GM18867 (cell line): ENCODE measurements at regions not wholly inside any gene's neighbourhood (a gene's known extent, or its start where the extent isn't known, plus 50 kb on each side); places are given as distances from the start of the nearest gene placed in this dataset.

Experiments used
- ATAC-seq: cut with Tn5 transposase; IDR thresholded peaks from one replicate; pipeline ENCODE4 v1.9.1; 2021; ENCODE audit warnings: mild to moderate bottlenecking, moderate library complexity; ENCODE audit not compliant: unreplicated experiment

DNA sequence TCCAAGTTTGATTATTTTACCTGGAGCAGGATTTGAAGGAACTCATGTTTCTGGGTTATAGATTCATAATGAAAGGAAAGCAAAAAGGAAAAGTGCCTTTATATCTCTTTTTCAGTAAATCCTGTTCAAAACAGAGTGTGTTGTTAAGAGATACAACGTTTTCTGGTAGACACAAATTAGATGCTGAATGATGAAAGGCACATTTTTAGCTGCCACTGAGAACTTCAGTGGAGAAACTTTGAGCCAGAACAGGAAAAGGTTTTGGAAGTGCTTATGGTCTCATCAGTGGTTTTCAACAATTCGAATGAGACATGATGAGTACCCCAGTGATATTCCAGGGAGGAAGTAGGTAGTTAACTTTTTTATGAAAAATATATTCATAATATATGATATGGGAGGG is 338.0 kb upstream of the C1orf87 start:
- no peak for ATAC-seq

- no peak for ATAC-seq
Observed at GRCh38 chr1:60402816-60403215, 329.2 kb upstream of the C1orf87 start.

DNA sequence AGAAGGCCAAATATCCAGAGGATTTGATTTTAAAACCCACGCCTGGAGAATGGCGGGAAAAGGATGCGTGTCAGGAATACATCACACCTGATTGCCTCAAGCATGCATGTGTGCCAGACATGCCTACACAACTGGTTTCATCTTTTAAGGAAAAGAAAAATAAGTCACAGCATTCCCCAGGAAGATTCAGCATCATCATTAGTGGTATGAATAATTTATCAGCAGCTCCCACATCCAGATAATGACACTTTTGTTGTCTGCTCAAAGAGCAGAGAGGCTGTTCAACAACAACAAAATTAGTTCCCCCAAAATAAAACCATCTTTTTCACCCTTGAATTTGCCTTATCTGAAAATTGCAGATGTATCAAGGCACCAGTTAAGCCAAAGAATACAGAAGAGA is 328.6 kb upstream of the C1orf87 start:
- ATAC-seq, result no peak

- ATAC-seq, result peak; percentile 35
Observed at GRCh38 chr1:60394436-60394835, 320.9 kb upstream of the C1orf87 start.

DNA sequence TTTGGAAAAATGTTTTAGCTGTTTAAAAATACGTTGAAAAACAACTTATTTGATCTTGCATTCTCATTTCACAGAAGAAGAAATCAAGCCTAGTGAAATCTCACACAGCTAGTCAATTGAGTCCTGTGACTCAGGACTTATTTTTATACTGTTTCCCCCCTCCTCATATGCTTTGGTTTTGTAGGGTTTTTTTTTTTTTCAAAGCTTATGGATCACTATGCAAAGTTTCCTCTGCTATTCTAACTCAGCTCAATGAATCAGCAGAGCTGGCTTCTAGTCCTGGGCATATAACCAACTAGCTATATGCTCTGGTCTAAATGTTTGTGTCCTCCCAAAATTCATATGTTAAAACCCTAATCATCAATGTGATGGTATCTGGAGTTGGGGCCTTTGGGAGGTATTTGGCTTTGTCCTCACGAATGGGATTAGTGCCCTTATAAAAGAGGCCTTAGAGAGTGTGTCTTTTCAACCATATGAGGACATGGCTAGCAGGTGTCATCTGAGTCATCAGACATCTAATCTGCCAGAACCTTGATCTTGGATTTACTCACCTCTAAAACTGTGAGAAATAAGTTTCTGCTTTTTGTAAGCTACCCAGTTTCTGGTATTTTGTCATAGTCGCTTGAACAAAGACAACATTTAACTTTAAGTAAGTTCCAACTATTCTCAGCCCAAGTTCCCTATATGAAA is 317.2 kb upstream of the C1orf87 start:
- ATAC-seq, result peak; percentile 81

GRCh38 chr1:60388092-60388987 is 314.8 kb upstream of the C1orf87 start:
- no peak for ATAC-seq

DNA sequence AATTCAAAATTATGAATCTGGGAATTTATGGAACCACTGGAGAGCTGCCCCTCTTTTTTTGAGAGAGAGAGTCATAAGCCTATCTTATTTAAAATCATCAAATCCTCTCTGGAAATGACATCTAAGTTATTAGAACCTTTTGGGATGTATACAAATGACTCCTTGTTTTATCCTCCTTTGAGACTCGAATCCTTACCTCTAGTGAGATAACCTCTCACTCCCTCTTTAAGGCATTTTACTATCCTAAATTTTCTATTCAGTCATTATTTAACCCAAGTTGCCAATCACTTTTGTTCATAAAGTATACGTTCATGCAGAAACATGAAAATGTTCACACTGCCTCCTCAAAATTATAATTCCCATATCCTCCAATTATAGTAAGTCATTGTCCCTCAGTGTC is 313.6 kb upstream of the C1orf87 start:
- no peak for ATAC-seq

DNA sequence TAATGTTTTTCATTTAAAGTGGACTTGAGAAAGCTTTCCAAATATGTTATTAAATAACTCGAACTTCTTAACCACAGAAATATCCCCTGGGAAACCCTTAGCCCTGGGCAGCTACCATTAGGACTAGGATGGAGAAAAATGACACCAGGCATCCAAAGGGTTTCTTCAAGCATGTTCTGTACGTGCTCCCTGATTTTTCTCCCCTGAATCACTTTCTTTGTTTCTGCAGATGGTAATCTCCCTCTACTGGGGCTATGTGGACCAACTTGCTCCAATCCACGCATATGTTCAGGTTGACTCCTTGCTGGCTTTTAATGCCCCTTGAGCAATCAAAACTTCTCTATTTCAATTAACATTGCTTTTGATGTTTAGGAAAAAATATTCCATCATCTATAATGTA is 312.7 kb upstream of the C1orf87 start:
- ATAC-seq, result no peak

GRCh38 chr1:60376196-60376595 is 302.6 kb upstream of the C1orf87 start:
- ATAC-seq, result no peak

GRCh38 chr1:60374537-60374936 is 301.0 kb upstream of the C1orf87 start:
- ATAC-seq, result no peak

DNA sequence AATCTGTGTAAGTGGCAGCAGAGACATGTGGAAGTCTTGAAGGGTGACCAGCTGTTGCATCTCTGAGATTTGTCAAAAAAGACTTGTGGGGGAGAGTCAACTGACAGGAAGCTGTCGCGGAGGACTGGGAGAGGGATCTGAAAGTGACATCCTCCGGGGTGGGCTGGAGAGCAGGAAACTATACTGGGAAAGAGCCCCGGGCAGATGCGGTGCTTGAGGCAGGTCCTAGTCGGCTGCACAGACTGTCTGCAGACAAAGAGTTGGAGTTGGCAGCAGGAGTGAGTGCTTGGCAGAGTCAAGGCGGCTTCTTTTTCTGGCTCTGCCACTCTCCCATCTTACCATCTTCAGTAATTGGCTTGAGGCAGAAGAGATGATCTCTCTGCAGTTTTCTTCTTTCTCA is 294.0 kb upstream of the C1orf87 start:
- no peak for ATAC-seq

DNA sequence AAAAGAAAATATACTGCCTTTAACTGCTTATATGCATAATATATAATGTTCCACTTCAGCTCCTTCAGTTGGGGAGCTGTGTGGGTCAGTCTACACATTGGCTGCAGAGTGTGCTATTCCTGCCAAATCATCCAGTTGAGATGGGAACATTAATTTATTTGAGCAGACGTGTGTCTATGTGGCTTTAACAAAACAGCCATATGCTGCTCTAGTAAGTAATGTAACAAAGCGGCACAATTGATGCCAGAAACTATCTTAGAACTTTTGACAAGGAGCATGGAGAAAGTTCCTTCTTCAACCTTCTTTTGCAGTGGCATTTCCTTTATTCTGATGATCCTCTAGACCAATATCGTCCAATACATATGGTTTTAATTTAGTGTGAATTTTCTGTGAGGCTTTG is 285.9 kb upstream of the C1orf87 start:
- ATAC-seq, result no peak

GRCh38 chr1:60350531-60350930 is 277.0 kb upstream of the C1orf87 start:
- no peak for ATAC-seq

GRCh38 chr1:60348884-60349283 is 275.3 kb upstream of the C1orf87 start:
- ATAC-seq, result no peak

DNA sequence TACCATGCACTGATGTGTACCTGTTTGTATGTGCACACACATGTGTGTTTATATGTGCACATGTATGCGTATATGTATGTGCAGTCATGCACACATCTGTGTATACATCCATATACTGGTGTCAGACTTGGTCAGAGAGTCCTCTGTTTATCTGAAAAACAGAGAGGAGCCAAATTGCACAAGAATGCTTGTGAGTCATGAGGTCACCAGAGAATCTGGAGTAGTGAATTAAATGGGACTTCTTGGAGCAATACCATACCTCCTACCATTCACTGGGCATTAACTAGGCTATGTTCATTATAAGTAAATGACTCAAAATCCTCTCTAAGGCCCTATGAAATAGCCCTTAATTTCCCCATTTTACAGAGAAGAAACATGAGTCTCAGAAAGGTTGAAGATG is 272.1 kb upstream of the C1orf87 start:
- ATAC-seq, result no peak

GRCh38 chr1:60345049-60345448 is 271.5 kb upstream of the C1orf87 start:
- no peak for ATAC-seq

DNA sequence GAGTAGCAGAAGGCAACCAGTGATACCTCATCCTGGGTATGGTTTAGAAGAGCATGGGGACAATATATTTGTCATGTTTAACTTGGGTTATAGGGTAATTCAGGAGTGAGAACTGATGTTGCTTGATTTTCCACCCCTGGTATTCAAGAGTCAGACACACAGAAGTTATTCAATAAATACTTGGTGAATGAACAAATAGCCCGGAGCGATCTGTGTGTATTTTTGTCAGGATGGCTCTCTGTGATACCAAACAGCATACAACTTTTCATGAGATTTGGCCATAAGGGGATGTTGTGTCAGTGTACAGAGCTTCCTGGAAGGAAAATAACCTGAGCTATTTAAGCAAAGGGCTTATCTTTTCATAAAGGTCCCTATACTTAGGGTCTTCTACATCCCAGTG is 270.2 kb upstream of the C1orf87 start:
- no peak for ATAC-seq

DNA sequence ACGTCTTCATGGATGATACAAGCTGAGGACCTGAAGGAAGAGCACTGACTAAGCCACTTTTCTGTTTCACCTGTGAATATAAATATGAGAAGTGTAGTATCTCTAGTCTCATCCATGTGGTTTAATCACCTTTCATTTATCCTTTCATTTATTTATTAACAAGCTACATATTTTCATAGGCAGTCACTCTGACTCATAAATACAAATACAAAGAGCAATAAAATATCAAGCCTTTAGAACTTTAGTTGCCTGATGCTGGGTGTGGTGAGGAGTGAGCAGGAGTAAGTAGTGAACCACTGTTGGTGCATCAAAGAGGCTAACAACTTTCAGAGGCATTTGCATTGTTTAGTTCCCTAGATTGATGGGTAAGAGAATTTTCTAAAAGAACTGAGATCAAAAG is 269.0 kb upstream of the C1orf87 start:
- ATAC-seq, result no peak

DNA sequence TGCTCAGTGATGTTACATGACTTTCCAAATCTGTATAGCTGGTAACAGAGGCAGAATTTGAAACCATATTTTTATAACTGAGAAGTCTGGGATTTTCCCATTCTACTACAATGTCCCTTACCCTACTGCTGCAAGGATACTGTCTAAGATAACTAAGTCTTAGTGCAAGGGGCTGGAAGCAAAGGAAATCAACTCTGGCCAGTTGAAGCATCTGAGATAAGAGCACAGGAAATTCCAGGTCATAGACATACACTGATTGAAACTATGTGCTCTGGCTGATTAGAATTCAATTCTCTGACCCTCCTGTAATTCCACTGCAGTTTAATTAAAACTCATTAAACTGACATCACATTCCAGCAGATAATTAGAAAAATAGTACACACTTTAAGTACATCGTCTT is 267.7 kb upstream of the C1orf87 start:
- ATAC-seq, result no peak

DNA sequence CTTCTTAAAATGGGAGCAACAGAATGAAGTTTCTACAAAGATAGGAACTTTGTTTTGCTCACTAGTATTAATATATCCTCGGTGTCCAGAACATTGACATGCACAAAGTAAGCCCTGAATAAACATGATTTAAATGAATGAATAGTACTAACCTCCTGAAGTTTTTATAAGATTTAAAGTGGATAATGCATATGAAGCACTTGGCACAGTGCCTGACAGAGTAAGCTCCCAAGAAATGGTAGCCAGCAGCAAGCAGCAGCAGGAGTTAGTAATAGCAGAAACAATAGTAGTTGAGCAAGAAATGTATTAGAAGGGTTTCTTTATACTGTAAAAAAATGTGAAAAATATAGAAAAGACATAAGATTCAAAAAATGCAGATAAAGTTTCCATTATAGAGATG is 258.1 kb upstream of the C1orf87 start:
- ATAC-seq, result no peak

- ATAC-seq, result no peak
Observed at GRCh38 chr1:60329651-60330050, 256.1 kb upstream of the C1orf87 start.

DNA sequence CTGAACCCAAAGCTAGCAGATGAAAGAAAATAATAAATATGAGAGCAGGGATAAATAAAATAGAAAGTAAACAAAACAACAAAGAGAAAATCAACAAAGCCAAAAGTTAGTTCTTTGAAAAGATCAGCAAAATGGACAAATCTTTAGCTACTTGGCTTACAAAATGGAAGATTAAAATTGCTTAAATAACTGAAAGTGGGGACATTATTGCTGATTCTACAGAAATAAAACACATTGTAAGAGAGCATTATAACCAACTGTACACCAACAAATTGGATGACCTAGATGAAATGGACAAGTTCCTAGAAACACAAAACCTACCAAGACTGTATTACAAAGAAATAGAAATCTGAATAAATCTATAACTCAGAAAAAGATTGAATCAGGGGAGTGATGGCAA is 238.3 kb upstream of the C1orf87 start:
- ATAC-seq, result no peak
